Pancreas (tissue), 10 donors: ENCODE measurements at regions not wholly inside any gene's neighbourhood (a gene's known extent, or its start where the extent isn't known, plus 50 kb on each side); places are given as distances from the start of the nearest gene placed in this dataset.
A peak's percentile ranks its signal among the peaks of the same experiment; 100 is the strongest.

Source experiments
- ATAC-seq, 4 donors: fragments of 200-7000 bp; cut with Tn5 transposase; one replicate each; pipeline versions ENCODE4 v1.8.0 to v1.9.1; 2020; ENCODE audit warnings: mild to moderate bottlenecking in 4 of 4, moderate library complexity in 4 of 4
- DNase-seq, 6 donors: peaks; one replicate each; pipeline ENCODE4 v3.0.0-alpha.2; 2020
- FAIRE-seq: peaks from 2 replicates; lab custom pipeline; 2012; peaks lifted over from hg19 to GRCh38; lab: Jason Lieb, UNC
- H3K27ac ChIP-seq, 4 donors: fragments of 200-600 bp; sonication (generic); 1 replicate in 3 of 4; 2 replicates in 1 of 4; pipeline versions ENCODE4 v1.5.0 to v1.8.0; 2020
- H3K27me3 ChIP-seq, 4 donors: fragments of 200-600 bp; one replicate each; pipeline ENCODE4 v1.8.0; 2021
- H3K36me3 ChIP-seq, 3 donors: fragments of 200-600 bp; sonication (generic) in 1 of 3; one replicate each; pipeline versions ENCODE4 v1.5.0 to v1.8.0; 2020 to 2021
- H3K4me1 ChIP-seq, 3 donors: fragments of 200-600 bp; one replicate each; pipeline ENCODE4 v1.8.0; 2021
- H3K4me3 ChIP-seq, 4 donors: fragments of 200-600 bp; sonication (generic) in 2 of 4; one replicate each; pipeline versions ENCODE4 v1.5.0 to v1.8.0; 2020 to 2021
- H3K9me3 ChIP-seq, 4 donors: fragments of 200-600 bp; one replicate each; pipeline ENCODE4 v1.8.0; 2021
- CTCF ChIP-seq, 4 donors: fragments of 200-600 bp; sonication (generic) in 3 of 4; IDR thresholded peaks; one replicate each; pipeline versions ENCODE4 v1.5.0 to v1.8.0; 2021; ENCODE audit warnings: antibody characterized with exemption in 4 of 4
- WGBS, 2 donors: extraction: QIAGEN DNeasy Blood & Tissue Kit; methylation state at CpG; one replicate each; pipeline ENCODE4 v1.1.7; 2013; 5-methylcytosine and 5-hydroxymethylcytosine counted together
- intact Hi-C, 3 donors: fragments of 100-400 bp; cut with DNase I; formaldehyde crosslinking; loops; one replicate each; pipeline versions ENCODE4 v1.11.1 to v1.14.2; 2022
- donor health status: healthy with polysubstance abuse.
- donor health status: DM: no; HTN: no; CAD: no; lungs with moderate emphysema.
- donor health status: DM: no; HTN: no; CAD: no.
- donor health status: control.
- donor health status: control.
- donor health status: Bipolar disorder and iron deficiency.
- donor health status: DM: yes; HTN: yes; CAD: no.
- donor health status: DM: no; HTN: no; CAD: no.
- donor health status: DM: no; HTN: no; CAD: no.
- donor health status: DM: yes; HTN: yes; CAD: no.

- no peak for FAIRE-seq
- peak in 5 of 6 donors; percentile 11 to 62 (median 37) for DNase-seq
- peak overlapping the region in 1 of 4 donors; percentile 10 for H3K4me3 ChIP-seq
- intact Hi-C loops: no loop called here
- peak overlapping the region in 1 of 4 donors; percentile 48 for H3K27ac ChIP-seq
- no peaks in the 10 kb centered on the region for H3K27me3 ChIP-seq
- no peaks in the 10 kb centered on the region for H3K4me1 ChIP-seq
- peak; percentile 83 to 96 (median 94) for ATAC-seq
- no peak for TF ChIP-seq CTCF (IDR thresholded peaks at IDR 0.05)
- no peaks in the 10 kb centered on the region for H3K9me3 ChIP-seq
- no peaks in the 10 kb centered on the region for H3K36me3 ChIP-seq
- WGBS, 2 donors: 15 to 23% methylated on average over 11 of the region's 11 CpGs
Observed at GRCh38 chr18:57210107-57210715, 63.3 kb downstream of the BOD1L2 start.

DNA sequence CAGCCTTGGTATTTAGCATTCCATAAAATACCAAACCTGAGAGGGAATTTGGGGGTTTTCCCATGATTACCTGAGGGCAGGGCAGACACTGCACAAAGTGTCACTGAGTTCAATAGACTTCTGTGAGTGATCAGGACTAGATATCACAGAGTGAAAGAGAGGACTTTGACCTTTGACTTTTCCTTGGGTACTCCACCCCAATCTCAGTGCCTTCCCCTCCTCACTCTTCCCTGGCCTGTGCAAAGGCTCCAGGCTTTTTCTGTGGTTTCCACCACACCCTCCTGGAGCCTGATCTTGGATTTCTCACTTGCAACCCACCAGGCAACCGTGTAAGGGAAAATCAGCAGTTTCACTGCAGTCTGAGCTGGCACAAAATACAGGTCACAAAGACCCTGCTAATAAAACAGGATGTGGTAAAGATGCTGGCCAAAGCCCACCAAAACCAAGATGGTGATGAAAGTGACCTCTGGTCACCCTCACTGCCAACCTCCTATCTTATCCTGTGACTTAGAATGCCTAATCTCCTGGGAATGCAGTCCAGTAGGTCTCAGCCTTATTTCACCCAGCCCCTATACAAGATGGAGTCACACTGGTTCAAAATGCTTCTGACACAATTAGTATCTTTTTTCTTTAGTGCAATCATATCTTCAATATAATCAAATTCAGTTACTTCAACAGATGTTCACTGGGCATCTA, 64.0 kb downstream of the BOD1L2 start:
- TF ChIP-seq CTCF (IDR thresholded peaks at IDR 0.05): no peak
- DNase-seq (no peak), ATAC-seq (peak in 3 of 4 donors; percentile 24 to 66 (median 34)), FAIRE-seq (no peak)
- Histone ChIP-seq H3K27ac (peak overlapping the region in 1 of 4 donors; percentile 48), H3K9me3 (no peaks in the 10 kb centered on the region), H3K27me3 (no peaks in the 10 kb centered on the region), H3K4me3 (no peak overlapping the region), H3K36me3 (no peaks in the 10 kb centered on the region), H3K4me1 (no peaks in the 10 kb centered on the region)
- WGBS, 2 donors: 44 to 50% methylated on average over 1 of the region's 1 CpG
- intact Hi-C loops: no loop called here

DNA sequence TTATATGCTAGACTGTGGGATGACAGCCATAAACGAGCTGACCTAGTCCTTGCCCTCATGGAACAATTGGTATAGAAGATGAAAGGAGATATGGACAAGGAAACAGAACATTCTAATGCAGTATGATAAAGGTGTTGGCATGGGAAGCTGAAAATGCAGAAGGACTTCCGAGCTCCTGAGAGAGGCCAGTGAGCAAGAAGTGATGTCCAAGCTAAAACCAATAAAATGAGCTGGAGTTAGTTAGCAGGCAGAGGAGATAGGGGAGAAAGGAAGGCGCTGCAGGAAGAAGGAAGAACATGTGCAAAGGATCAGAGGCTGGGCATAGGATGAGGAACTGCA, 64.5 kb downstream of the BOD1L2 start:
- 53 to 60% methylated on average over 3 of the region's 3 CpGs for WGBS, 2 donors
- intact Hi-C loops: no loop called here
- H3K4me1 ChIP-seq: no peaks in the 10 kb centered on the region
- FAIRE-seq (no peak), ATAC-seq (no peak), DNase-seq (no peak)
- TF ChIP-seq CTCF (IDR thresholded peaks at IDR 0.05): no peak
- H3K27ac ChIP-seq: no peak overlapping the region
- no peaks in the 10 kb centered on the region for H3K27me3 ChIP-seq
- no peak overlapping the region for H3K4me3 ChIP-seq
- H3K36me3 ChIP-seq: no peaks in the 10 kb centered on the region
- no peaks in the 10 kb centered on the region for H3K9me3 ChIP-seq

GRCh38 chr18:57211776-57212175, 64.9 kb downstream of the BOD1L2 start:
- 52 to 65% methylated on average over 1 of the region's 1 CpG for WGBS, 2 donors
- intact Hi-C loops: no loop called here
- Histone ChIP-seq H3K4me1 (no peaks in the 10 kb centered on the region), H3K36me3 (no peaks in the 10 kb centered on the region), H3K4me3 (no peak overlapping the region), H3K27ac (no peak overlapping the region), H3K27me3 (no peaks in the 10 kb centered on the region), H3K9me3 (no peaks in the 10 kb centered on the region)
- TF ChIP-seq CTCF (IDR thresholded peaks at IDR 0.05): no peak
- ATAC-seq (no peak), FAIRE-seq (no peak), DNase-seq (no peak)

DNA sequence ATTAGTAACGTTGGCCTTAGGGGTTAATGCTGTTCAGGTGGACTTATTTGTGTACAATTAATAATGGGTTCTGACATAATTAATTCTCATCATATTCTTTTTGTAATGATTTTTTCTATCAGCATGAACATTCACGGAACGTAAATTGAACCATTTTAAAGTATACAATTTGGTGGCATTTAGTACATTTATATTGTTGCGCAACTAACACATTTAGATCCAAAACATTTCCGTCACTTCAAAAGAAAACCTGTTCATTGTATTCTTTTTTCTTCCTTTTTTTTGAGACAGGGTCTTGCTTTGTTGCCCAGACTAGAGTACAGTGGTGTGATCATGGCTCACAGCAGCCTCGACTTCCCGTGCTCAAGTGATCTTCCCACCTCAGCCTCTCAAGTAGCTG, 65.8 kb downstream of the BOD1L2 start:
- intact Hi-C loops: no loop called here
- H3K4me1 ChIP-seq: no peaks in the 10 kb centered on the region
- no peak for DNase-seq
- no peak for ATAC-seq
- WGBS, 2 donors: 69 to 82% methylated on average over 7 of the region's 7 CpGs
- H3K27ac ChIP-seq: no peak overlapping the region
- no peak for FAIRE-seq
- no peak overlapping the region for H3K4me3 ChIP-seq
- TF ChIP-seq CTCF (IDR thresholded peaks at IDR 0.05): no peak
- no peaks in the 10 kb centered on the region for H3K27me3 ChIP-seq
- H3K9me3 ChIP-seq: no peaks in the 10 kb centered on the region
- no peaks in the 10 kb centered on the region for H3K36me3 ChIP-seq
